Pancreas (tissue), 10 donors: ENCODE measurements at regions not wholly inside any gene's neighbourhood (a gene's known extent, or its start where the extent isn't known, plus 50 kb on each side); places are given as distances from the start of the nearest gene placed in this dataset.

Experiments used
- ATAC-seq, 4 donors: fragments of 200-7000 bp; cut with Tn5 transposase; one replicate each; pipeline versions ENCODE4 v1.8.0 to v1.9.1; 2020; ENCODE audit warnings: mild to moderate bottlenecking in 4 of 4, moderate library complexity in 4 of 4
- DNase-seq, 6 donors: peaks; one replicate each; pipeline ENCODE4 v3.0.0-alpha.2; 2020
- FAIRE-seq: peaks from 2 replicates; lab custom pipeline; 2012; peaks lifted over from hg19 to GRCh38; lab: Jason Lieb, UNC
- H3K27ac ChIP-seq, 4 donors: fragments of 200-600 bp; sonication (generic); 1 replicate in 3 of 4; 2 replicates in 1 of 4; pipeline versions ENCODE4 v1.5.0 to v1.8.0; 2020
- H3K27me3 ChIP-seq, 4 donors: fragments of 200-600 bp; one replicate each; pipeline ENCODE4 v1.8.0; 2021
- H3K36me3 ChIP-seq, 3 donors: fragments of 200-600 bp; sonication (generic) in 1 of 3; one replicate each; pipeline versions ENCODE4 v1.5.0 to v1.8.0; 2020 to 2021
- H3K4me1 ChIP-seq, 3 donors: fragments of 200-600 bp; one replicate each; pipeline ENCODE4 v1.8.0; 2021
- H3K4me3 ChIP-seq, 4 donors: fragments of 200-600 bp; sonication (generic) in 2 of 4; one replicate each; pipeline versions ENCODE4 v1.5.0 to v1.8.0; 2020 to 2021
- H3K9me3 ChIP-seq, 4 donors: fragments of 200-600 bp; one replicate each; pipeline ENCODE4 v1.8.0; 2021
- CTCF ChIP-seq, 4 donors: fragments of 200-600 bp; sonication (generic) in 3 of 4; IDR thresholded peaks; one replicate each; pipeline versions ENCODE4 v1.5.0 to v1.8.0; 2021; ENCODE audit warnings: antibody characterized with exemption in 4 of 4
- WGBS, 2 donors: extraction: QIAGEN DNeasy Blood & Tissue Kit; methylation state at CpG; one replicate each; pipeline ENCODE4 v1.1.7; 2013; 5-methylcytosine and 5-hydroxymethylcytosine counted together
- intact Hi-C, 3 donors: fragments of 100-400 bp; cut with DNase I; formaldehyde crosslinking; loops; one replicate each; pipeline versions ENCODE4 v1.11.1 to v1.14.2; 2022
- donor health status: healthy with polysubstance abuse.
- donor health status: DM: no; HTN: no; CAD: no; lungs with moderate emphysema.
- donor health status: DM: no; HTN: no; CAD: no.
- donor health status: control.
- donor health status: control.
- donor health status: Bipolar disorder and iron deficiency.
- donor health status: DM: yes; HTN: yes; CAD: no.
- donor health status: DM: no; HTN: no; CAD: no.
- donor health status: DM: no; HTN: no; CAD: no.
- donor health status: DM: yes; HTN: yes; CAD: no.

- no peak for FAIRE-seq
Observed at GRCh38 chr5:106822851-106823250, 847.9 kb downstream of the EFNA5 start.

GRCh38 chr5:106818552-106818951 lies 852.2 kb downstream of the EFNA5 start:
- Histone ChIP-seq H3K27ac (no peak overlapping the region), H3K4me3 (no peak overlapping the region), H3K9me3 (no peaks in the 10 kb centered on the region), H3K36me3 (no peaks in the 10 kb centered on the region), H3K27me3 (no peaks in the 10 kb centered on the region), H3K4me1 (no peaks in the 10 kb centered on the region)
- TF ChIP-seq CTCF (IDR thresholded peaks at IDR 0.05), result no peak
- no peak for ATAC-seq
- WGBS, 2 donors, result 66 to 71% methylated on average over 4 of the region's 4 CpGs
- DNase-seq, result no peak
- intact Hi-C loops, result no loop called here
- no peak for FAIRE-seq

More at GRCh38 chr5:106822851-106823250, 847.9 kb downstream of the EFNA5 start:
- no peak overlapping the region for H3K4me3 ChIP-seq
- H3K27ac ChIP-seq, result no peak overlapping the region
- TF ChIP-seq CTCF (IDR thresholded peaks at IDR 0.05), result no peak
- H3K9me3 ChIP-seq, result no peaks in the 10 kb centered on the region
- no peaks in the 10 kb centered on the region for H3K36me3 ChIP-seq
- WGBS, 2 donors, result 50 to 54% methylated on average over 1 of the region's 1 CpG
- ATAC-seq (no peak), DNase-seq (no peak)
- no peaks in the 10 kb centered on the region for H3K27me3 ChIP-seq
- intact Hi-C loops, result no loop called here
- no peaks in the 10 kb centered on the region for H3K4me1 ChIP-seq

- ATAC-seq (no peak), DNase-seq (no peak), FAIRE-seq (no peak)
- Histone ChIP-seq H3K4me1 (no peaks in the 10 kb centered on the region), H3K36me3 (no peaks in the 10 kb centered on the region), H3K27me3 (no peaks in the 10 kb centered on the region), H3K27ac (no peak overlapping the region), H3K9me3 (no peaks in the 10 kb centered on the region), H3K4me3 (no peak overlapping the region)
- TF ChIP-seq CTCF (IDR thresholded peaks at IDR 0.05), result no peak
- intact Hi-C loops, result no loop called here
- 38 to 55% methylated on average over 2 of the region's 2 CpGs for WGBS, 2 donors
Observed at GRCh38 chr5:106814961-106815360, 855.8 kb downstream of the EFNA5 start.

GRCh38 chr5:106801554-106801953 lies 869.2 kb downstream of the EFNA5 start:
- WGBS, 2 donors, result 54 to 69% methylated on average over 3 of the region's 3 CpGs

More at GRCh38 chr5:106801554-106801953, 869.2 kb downstream of the EFNA5 start:
- DNase-seq (no peak), FAIRE-seq (no peak), ATAC-seq (no peak)
- Histone ChIP-seq H3K4me1 (no peaks in the 10 kb centered on the region), H3K27me3 (no peaks in the 10 kb centered on the region), H3K36me3 (no peaks in the 10 kb centered on the region), H3K9me3 (no peaks in the 10 kb centered on the region), H3K27ac (no peak overlapping the region), H3K4me3 (no peak overlapping the region)
- TF ChIP-seq CTCF (IDR thresholded peaks at IDR 0.05), result no peak
- intact Hi-C loops, result no loop called here
